HG02610 (cell line): ENCODE measurements at regions not wholly inside any gene's neighbourhood (a gene's known extent, or its start where the extent isn't known, plus 50 kb on each side); places are given as distances from the start of the nearest gene placed in this dataset.
"Not testable (repeated sequence)": the region's sequence is repeated elsewhere in the genome, so short reads cannot be mapped to it uniquely, and the experiment has no call there.

Source experiments
- ATAC-seq: cut with Tn5 transposase; IDR thresholded peaks from one replicate; pipeline ENCODE4 v1.9.1; 2021; ENCODE audit warnings: mild to moderate bottlenecking, moderate library complexity; ENCODE audit not compliant: unreplicated experiment

DNA sequence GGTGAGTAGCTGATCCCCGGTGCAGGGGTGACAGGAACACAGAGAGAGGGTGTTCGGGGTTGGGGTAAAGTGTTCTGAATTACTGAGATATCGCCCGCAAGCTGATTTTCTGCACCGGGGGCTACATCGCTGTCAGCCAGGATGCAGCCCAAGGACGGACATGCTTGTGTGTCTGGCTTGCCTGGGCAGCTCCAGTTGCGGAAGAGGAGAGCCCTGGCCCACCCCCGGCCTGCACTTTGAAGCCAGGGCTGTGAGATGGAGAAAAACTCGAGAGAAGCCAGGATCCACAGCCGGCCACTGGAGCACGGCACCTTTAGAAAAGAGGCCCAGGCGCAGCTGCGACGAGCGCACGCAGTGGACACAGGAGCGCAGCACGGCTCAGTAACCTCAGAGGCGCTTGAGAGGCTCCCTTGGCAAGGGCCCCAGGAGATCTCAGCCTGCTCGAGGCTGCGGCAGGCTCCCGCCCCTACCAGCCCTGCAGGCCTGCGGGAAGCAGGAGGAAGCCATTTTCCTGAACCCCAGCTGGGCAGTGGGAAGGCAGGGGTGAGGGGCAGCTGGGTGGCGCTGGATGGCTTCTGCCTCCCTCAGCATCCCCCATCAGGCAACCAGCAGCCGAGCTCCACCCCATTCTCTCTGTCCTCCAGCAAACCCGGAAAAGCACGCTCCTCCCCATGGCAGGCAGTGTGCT is 59.2 kb downstream of the C9orf50 start:
- no peak for ATAC-seq

DNA sequence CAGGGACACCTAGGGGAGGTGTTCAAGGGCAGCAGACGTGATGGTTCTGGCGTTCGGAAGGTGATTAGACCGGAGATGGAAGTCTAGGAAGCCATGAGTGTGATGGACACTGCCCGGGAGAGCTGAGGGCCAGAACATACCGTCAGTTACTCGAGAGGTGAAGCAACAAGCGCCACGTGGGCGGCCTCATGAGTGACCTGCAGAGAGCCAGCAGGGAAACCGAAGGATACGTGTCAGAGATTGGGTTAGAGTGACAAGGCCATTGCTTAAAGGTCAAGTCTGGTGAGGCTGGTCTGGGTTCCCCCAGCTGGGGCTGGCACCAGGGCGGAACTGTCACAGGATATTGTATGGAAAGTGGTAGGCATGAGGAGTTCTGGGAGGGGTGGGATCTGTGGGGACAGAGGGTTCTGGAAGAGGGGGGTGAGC is 60.0 kb downstream of the C9orf50 start:
- ATAC-seq, result no peak

DNA sequence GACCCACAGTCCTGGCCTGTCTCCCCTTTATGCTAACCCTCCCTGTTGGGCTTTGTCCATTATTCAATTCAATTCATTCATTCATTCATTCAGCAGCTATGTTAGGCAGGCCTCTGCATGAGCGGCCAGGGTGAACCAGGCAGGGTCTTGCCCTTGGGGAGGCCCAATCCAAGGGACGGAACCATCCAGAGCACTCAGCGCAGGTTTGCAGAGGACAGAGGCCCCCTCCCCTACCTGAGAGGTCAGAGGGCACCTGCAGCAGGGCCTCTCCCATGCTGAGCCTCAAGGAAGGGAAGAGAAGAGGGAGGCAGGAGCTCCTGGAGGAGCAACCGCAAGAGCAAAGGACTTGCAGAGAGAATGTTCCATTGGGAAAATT is 61.4 kb downstream of the C9orf50 start:
- ATAC-seq, result no peak

DNA sequence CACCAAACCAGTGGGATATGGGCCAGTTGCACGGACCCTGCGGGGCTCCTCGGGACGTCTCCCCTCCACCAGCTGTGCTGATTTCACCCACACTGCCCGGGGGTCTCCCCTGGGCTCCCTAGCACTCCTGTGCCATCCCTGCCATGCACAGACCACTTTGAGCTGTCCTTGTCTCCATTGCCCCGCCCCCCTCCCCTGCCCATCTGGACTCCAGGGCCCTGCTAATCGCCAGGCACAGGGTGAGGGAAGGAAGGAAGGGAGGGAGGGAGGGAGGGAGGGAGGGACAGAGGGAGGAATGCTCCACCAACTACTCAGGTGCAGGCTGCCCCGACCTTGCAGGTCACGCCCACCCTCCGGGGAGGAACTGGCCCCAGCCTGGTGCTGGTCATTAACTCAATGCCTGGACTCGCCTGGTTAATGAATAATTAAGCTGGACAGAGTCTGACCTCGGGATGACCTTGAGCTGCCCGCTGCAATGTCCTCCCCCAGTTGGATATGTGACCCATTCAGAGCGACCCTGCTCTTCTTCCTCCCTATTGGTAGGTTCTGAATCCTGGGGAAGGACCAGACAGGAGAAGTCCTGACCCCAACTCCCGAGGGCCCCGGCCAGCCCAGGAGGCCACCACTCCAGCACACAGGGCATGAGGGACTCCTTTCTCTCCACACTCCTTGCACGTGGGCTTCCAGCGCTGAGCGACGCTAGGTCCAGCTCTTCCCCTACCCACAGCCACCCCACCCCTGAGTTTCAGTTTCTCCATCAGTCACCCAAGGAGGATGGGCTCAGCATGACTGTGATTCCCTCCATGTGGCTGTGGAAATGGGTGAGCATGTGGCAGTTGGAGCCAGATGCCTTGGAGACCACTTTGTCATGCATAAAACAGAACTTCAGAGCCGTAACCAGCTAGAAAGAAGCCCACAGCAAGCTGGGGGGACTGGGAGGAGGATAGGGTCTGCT is 62.1 kb downstream of the C9orf50 start:
- no peak for ATAC-seq

DNA sequence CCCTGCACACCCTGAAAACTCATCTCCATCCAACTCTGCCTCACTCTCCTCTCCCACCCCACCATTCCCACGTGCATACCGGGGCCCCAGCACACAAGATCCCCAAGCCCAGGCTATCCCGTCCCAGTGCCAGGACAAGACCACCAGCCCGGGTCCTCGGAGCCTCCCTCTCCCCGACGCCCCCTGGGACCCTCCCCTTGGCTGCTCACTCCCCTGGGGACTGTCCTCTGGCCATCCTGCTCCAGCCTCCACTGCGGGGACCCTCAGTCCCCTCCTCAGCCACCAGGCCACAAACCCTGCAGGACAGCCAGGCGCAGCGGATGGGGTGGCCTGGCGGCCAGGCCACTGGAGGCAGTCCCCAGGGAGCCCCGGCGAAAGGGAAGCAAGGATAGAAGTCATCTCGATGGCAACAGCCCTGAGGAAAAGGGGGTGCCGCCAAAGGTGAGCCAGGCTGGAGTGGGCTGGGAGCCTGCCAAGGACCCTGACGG is 62.8 kb downstream of the C9orf50 start:
- ATAC-seq, result no peak

DNA sequence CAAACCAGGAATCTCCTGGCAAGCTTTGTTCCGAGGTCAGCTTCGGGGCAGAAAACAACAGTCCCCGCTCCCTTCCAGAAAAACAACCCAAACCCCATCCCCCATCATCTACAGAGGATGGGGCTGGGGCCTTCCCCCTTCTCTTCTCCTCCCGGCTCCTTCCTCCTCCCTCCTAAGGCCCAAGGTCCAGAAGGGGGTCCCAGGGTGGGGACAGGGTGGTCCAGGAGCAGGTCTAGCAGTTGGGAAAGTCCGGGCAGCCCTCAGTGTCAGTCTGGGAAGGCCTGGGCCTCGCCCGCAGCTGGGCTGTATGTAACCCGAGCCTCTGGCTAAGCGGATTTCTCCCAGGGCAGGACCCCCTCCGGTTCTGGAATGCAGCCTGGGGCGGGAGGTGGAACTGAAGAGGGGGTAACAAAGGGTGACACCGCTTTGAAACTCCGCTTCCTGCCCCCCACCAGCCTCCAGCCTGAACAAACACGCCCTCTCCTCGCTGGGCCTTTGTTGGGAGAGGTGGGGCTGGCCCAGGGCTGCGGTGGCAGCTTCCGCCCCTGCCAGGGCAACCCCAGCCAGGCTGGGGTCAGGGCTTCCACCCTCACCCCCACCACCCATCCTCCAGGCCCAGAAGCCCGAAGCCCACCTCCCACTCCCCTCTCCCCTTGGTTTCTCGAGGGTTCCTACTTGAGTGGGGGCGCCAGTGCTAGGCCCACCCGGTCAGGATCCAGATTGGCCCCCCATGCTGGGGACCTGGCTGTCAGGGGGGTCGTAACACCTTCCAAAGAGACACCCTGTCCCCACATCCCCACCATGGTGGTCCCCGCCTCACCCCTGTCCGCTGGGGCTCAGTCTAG is 63.5 kb downstream of the C9orf50 start:
- no peak for ATAC-seq

DNA sequence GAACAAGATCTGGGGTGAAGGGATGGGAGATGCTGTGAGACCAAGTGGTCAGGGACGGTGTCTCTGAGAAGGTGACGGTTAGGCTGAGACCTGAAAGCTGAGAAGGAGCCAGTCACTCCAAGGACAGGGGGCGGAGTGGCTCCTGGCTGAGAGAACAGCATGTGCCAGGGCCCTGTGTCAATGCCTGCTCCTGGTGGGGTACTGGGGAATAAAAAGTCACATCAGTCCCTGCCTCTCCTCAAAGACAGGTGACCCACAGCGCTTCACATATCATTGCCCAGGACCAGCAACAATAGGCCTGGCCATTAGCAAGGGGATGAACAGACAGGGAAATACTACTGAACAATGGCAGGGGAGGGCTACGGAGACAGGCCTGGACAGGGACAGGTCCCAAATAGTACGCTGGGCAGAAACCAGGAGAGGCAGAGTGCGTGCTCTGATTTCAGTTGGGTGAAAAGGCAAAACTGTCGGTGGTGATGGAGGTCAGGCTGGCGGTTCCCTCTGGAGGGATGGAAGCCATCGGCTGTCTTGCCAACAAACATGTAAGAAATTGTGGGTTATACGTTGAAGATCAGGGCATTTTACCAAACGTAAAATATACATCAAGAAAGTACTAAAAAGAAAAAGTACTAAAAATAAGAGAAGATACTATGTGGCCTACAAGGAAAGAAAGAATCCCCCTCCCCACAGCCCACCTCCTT is 64.3 kb downstream of the C9orf50 start:
- ATAC-seq, result no peak

DNA sequence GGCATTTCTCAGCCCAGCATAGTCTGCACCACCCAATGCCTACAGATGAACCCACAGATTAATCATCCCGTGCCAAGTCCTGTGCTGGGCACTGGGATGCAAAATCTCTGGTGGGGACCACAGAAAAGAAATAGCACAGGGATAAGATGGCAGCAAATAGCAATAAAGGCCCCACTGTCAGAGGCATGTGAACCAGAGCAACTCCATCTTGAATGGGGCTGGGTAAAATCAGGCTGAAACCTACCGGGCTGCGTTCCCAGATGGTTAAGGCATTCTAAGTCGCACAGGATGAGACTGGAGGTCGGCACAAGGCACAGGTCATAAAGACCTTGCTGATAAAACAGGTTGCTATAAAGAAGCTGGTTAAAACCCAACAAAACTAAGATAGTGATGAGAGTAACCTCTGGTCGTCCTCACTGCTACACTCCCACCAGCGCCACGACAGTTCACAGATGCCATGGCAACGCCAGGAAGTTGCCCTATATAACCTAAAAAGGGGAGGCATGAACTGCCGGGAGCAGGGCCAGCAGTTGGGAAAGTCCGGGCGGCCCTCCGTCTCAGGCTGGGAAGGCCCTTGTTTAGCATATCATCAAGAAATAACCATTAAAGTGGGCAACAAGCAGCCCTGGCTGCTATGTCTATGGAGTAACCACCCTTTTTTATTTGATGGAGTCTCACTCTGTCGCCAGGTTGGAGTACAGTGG is 65.2 kb downstream of the C9orf50 start:
- no peak for ATAC-seq

DNA sequence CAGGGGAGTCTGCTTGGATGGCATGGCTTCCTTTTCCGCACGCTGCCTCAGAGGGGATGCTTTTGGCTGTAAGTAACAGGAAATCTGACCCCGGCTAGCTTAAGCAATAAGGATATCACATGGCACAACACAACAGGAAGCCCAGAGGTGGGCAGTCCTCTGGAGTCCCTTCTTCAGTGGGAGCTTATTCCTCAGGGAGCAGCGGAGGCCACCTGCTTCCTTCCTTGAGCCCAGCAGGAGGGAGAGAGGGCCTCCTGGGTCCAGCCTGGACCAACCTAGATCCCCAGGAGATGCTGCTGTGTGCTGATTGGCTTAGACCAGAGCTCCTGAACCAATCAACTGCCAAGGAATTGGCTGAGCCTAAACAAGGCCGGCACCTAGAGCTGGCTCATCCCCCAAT is 66.3 kb downstream of the C9orf50 start:
- ATAC-seq, result no peak

DNA sequence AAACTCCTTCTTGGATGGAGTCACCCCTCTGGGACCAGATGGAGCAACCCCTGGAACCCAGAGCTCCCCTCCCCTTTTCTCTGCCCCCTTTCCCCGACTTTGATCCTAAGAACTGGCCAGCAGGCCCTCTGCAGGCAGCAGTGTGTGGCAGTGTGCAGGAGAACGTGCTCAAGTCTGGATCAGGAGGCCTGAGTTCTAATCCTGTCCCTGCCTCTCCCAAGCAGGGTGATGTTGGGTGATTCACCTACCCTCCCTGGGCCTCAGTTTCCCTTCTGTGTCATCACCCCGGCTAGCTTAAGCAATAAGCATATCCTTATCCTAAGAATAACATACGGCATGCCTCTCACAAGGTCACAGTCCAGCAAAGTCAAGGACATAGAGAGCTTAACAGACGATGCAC is 67.6 kb downstream of the C9orf50 start:
- ATAC-seq, result no peak

DNA sequence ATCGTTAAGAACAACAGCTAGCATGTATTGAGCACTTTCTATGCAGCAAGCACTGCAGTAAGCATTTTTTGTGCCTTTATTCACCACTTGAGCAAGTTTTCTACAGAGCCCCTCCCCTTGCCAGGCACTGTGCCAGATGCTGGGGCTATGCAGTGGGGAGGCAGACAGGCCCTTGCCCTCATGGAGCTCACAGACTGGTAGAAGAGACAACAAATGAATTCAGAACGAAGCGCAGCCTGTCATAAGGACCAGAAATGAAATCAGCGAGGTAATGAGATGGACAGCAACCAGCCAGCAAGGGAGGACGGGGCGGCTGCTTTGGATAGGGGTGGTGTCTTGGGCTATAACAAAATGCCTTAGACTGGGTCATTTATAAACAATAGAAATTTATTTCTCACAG is 68.8 kb downstream of the C9orf50 start:
- no peak for ATAC-seq

DNA sequence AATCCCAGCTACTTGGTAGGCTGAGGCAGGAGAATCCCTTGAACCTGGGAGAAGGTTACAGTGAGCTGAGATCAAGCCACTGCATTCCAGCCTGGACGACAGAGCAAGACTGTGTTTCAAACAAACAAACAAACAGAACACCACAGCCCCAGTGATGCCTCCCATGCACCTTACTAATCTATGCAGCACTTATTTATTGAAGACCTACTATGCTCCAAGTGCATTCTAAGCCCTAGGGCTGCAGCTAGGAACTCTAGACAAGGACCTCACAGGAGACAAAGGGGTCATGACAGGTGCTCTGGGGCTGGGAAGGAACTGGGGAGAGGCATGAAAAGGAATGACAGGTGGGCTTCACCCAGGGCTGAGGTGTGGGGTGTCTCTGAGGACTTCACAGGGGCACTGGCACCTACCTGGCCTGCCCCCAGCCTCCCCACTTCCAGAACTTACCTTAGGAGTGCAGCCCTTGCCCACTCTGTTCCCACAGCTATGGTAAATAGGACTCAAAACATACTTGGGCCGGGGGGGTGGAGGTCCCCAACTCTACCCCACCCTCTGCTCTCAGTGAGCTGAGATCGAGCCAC is 69.4 kb downstream of the C9orf50 start:
- no peak for ATAC-seq

DNA sequence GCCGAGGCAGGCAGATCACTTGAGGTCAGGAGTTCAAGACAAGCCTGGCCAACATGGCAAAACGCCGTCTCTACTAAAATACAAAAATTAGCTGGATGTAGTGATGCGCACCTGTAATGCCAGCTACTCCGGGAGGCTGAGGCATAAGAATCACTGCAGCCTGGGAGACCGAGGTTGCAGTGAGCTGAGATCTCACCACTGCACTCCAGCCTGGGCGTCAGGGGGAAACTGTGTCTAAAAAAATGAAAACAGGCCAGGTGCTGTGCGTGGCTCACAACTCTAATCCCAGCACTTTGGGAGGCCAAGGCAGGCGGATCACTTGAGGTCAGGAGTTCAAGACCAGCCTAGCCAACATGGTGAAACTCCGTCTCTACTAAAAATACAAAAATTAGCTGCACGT is 69.9 kb downstream of the C9orf50 start:
- not testable (repeated sequence) for ATAC-seq

DNA sequence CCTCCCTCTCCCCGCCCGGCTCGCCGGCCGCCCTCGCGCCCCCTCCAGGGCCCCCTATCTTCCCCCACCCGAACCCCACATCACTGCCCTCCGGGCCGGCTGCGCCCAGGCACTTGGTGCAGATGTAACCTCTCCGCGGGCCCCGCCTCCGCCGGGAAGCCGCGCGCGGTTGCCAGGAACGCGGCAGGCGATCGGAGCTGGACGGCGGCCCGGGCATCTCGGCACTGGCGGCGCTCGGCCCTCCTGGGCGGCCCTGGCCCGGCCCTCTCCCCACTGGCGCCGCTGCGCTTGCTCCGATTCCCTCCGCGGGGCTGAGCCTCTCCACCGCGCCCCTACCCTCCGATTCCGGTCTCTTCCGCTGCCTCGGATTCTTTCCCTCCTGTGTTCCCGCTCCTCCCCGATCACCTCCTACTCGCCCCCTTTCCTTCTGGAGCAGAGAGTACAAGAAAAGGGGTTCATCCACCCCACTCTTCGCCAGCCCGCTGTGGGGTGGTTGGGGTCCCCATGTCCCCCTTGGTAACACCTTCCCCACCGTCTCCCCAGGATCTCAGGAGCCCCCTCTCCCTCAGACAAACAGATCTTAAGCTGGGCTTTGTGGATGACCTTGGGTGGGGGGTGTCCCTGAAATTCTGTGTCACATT is 70.6 kb downstream of the C9orf50 start:
- no peak for ATAC-seq

DNA sequence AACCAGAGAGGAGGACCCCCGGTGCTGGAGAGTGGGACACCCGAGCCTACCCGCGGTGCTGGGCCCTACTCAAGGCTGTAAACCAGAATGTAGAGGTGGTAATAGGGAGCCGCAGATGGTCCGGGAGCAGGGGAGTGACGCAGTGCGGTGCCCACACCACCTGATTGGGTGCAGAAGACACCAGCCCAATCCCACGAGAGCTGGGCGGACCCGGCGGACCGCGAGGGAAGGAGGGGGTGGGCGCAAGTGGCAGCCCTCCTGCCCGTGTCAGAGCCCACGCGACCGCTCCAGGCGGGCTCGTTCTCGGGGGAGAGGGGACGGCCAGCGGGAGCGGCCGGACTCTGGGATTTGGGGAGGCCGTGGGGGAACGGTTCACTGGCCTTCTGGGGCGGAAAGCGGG is 71.2 kb downstream of the C9orf50 start:
- ATAC-seq, result no peak

DNA sequence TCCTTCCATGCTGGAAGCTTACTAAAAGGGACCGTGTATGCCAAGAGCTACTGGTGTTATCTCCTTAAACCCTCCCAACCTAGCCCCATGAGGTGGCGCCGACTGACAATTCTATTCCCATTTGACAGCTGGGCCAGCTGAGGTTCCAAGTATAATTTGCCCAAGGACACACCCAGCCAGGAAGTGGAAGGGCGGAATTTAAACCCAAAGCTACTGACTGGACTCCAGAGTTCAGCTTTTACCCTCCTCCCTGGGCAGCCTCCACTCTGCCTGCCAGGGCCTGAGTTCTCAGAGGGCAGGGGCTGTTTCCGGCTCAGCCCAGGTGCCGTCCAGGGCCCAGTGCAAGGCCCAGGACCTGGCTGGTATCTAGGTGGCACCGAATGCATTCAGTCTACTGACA is 71.8 kb downstream of the C9orf50 start:
- ATAC-seq, result no peak

DNA sequence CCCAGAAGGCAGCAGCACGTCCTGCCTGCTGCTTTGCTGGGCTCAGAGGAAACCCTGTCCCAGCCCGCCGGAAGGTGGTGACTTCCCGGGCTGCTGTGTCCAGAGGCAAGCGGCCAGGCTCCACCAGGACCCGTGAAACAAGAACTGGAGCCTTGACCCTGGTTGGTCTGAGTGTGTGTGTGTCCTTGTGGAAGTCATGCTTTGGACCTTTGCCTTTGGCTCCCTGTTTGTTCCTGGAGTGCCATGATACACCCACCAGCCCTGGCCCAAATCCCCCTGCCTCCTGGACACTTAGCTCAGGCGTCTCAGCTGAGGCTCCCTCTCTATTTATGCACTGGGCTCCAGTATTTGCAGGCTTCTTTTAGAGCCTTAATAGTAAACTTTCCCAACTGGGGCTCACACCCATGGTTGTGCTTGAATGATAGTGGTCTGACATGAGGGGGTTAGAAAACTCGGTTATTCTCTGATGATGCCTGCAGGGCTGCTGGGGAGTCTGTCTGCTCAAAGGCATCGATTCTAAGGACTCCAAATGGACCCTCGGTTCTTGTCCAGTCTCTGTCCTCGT is 72.2 kb downstream of the C9orf50 start:
- ATAC-seq, result no peak

DNA sequence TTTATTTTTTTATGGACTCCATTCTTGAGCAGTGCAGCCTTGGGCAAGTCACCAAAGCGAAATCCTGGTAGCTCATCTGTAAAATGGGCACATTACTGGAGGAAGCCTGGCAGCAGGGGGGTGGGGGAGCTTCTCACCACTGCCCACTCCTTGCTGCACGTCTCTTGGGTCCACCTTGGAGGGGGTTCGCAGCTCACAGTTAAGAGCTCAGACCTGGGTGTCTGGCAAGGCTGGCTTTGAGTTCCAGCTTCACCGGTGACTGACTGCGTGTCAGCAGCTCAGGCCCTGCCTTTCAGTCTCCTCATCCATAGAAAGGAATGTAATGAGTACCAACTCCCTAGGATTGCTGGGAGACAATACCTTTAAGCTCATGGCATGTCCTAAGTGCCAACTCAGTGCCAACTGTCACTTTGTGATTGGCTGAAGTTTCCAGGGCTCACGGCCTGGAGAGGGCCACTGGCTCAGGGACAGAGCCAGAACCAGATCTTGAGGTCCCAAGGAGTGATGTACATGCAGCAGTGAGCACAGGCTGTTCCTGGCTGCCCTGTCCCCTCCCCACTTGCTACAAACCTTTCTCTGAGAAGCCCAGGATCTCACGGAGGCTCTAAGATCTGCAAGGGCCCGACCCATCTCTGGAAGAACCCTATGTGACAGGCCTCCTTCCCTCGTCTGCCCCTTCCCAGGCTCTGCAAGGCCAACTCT is 72.9 kb downstream of the C9orf50 start:
- ATAC-seq, result no peak
